ENCODE measurements at regions not wholly inside any gene's neighbourhood (a gene's known extent, or its start where the extent isn't known, plus 50 kb on each side); places are given as distances from the start of the nearest gene placed in this dataset.

GRCh38 chr11:111194860-111195568, 50.5 kb upstream of the POU2AF2 start:
- intact Hi-C loops (cut with DNase I): no loop called here
- no peak for DNase-seq (ENCODE audit: low spot score)

GRCh38 chr11:111193924-111194490, 51.5 kb upstream of the POU2AF2 start:
- no peak for DNase-seq (ENCODE audit: low spot score)
- intact Hi-C loops (cut with DNase I): no loop called here

DNA sequence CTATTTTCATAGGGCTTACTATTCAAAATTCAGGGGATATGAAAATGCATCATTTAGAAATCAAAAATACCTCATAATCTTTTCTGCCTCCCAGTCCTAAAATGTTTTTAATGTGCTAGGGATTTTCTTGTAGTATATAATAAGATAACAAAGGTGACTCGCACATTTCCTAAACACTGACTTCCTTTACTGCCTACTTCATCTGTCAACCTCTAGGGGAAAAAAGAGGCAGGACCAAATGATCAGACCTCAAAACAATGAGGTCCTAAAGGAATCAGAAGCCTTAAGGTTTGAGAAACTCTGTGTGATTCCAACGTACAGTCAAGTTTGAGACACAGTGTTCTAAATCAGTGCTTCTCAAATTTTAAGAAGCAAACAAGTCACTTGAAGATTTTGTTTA, 56.1 kb upstream of the POU2AF2 start:
- intact Hi-C loops (cut with DNase I): no loop called here
- no peak for DNase-seq (ENCODE audit: low spot score)

DNA sequence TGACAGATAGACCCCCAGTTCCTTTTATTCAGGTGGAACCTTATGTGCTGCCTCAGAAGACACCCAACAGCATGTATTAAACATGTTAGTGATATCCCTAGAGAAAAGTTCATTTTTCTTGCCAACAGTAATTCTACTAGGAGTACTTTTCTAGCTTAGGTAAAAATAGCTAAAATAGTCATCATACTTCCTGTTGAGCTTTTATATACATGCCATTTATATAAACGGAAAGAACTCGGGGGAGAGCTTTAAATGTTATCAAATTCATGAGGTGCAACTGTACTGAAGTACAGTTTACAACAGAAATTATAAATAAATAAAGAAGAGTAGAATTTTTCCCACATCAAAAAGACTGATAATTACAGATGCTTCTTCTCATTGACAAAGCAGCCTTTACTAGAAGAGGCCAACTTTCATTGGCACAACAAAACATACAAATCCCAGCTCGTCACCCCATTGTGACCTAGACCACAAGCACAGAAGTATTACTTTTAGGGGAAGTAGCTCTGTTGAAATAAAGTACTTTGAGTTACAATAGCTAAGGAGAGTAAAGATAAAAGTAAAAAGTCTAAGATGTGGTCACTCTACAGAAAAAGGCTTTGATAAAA, 59.1 kb upstream of the POU2AF2 start:
- intact Hi-C loops (cut with DNase I): no loop called here
- DNase-seq (ENCODE audit: low spot score): no peak

DNA sequence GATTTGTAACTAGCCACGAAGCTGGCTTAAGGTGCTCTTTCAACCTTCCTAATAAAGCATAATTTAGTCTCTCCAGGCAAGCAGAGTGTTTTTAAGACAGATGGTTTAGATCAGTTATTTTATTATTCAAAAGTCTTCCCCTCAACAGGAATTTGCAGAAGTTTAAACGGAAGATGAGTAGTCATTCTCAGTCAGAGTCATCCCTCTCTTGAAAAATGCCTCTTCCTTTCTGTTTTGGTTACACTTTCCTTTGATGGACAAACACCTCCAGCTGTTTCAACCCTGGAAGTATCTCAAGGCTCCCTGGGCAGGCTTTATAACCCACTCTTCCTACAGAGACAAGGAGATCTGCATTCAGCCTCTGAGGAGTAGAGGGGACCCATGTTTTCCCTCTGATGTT, 60.3 kb upstream of the POU2AF2 start:
- intact Hi-C loops (cut with DNase I): no loop called here
- DNase-seq (ENCODE audit: low spot score): no peak

GRCh38 chr11:111183706-111184105, 61.8 kb upstream of the POU2AF2 start:
- intact Hi-C loops (cut with DNase I): no loop called here
- DNase-seq (ENCODE audit: low spot score): no peak

- intact Hi-C loops (cut with DNase I): no loop called here
- no peak for DNase-seq (ENCODE audit: low spot score)
These were observed 66.2 kb upstream of the POU2AF2 start for GRCh38 chr11:111179184-111179910.

- no peak for DNase-seq (ENCODE audit: low spot score)
- intact Hi-C loops (cut with DNase I): no loop called here
These were observed 68.3 kb upstream of the POU2AF2 start for GRCh38 chr11:111177037-111177871.

DNA sequence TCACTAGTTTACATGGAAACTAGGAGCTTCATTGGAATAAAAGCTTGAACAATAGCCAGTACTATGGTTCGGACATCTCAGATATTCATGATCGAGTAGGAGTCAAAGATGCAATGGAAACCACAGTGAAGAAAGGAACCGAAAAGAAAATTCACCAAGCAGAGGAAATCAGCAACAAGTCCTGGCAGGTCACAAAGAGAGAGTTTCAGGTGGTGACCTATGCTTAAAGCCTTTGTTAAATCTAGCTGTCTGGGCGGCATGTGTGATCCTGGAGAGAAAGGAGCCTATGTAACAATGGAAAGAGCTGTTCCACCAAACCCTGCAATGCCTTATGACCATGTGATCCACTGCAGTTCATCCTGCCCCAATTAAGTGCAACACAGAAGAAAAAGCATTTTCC, 68.9 kb upstream of the POU2AF2 start:
- no peak for DNase-seq (ENCODE audit: low spot score)
- intact Hi-C loops (cut with DNase I): no loop called here

- intact Hi-C loops (cut with DNase I): no loop called here
- DNase-seq (ENCODE audit: low spot score): no peak
These were observed 72.3 kb upstream of the POU2AF2 start for GRCh38 chr11:111173221-111173620.

- no peak for DNase-seq (ENCODE audit: low spot score)
- intact Hi-C loops (cut with DNase I): no loop called here
These were observed 73.1 kb upstream of the POU2AF2 start for GRCh38 chr11:111172321-111172862.

GRCh38 chr11:111170761-111171379, 74.7 kb upstream of the POU2AF2 start:
- DNase-seq (ENCODE audit: low spot score): no peak
- intact Hi-C loops (cut with DNase I): no loop called here

GRCh38 chr11:111169367-111169766, 76.2 kb upstream of the POU2AF2 start:
- DNase-seq (ENCODE audit: low spot score): no peak
- intact Hi-C loops (cut with DNase I): no loop called here

DNA sequence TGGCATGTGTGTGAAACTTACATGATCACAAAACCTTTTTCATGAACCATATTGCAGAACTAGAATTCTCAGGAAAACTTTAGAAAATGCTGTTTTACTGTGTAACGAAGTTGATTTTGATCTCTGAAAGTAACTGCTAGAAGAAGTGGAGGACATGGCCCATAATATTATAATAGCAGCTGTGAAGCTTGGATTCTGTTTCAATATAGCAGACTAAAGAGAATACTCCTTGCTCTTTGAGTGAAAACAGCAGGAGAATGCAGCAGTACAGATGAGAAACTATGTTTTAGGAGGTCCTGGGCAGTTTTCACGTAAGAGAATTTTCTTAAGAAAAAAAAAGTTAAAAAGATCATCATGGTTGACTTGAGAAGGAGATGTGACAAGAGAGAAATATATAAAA, 76.7 kb upstream of the POU2AF2 start:
- intact Hi-C loops (cut with DNase I): no loop called here

GRCh38 chr11:111167666-111168065, 77.9 kb upstream of the POU2AF2 start:
- DNase-seq (ENCODE audit: low spot score): no peak
- intact Hi-C loops (cut with DNase I): no loop called here

More for the DNA sequence above, 76.7 kb upstream of the POU2AF2 start:
- no peak for DNase-seq (ENCODE audit: low spot score)

DNA sequence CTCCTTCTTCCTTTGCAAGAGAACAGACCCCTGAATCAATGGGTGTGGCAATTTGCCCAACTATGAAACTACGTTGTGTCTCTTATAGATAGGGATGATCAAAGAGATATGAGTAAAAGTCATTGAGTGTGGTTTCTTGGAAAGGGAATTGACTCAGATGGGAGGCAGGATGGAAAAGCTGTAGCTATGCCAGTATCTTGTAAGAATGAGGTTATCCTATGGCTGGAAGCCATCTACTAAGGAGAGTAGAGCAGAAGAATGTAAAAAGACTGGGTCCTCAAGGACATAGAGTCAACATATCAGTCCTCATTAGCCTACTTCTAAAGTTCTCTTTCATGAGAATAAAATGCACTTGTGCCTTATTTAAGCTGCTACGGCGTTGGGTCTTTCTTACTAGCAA, 78.9 kb upstream of the POU2AF2 start:
- intact Hi-C loops (cut with DNase I): no loop called here
- no peak for DNase-seq (ENCODE audit: low spot score)

DNA sequence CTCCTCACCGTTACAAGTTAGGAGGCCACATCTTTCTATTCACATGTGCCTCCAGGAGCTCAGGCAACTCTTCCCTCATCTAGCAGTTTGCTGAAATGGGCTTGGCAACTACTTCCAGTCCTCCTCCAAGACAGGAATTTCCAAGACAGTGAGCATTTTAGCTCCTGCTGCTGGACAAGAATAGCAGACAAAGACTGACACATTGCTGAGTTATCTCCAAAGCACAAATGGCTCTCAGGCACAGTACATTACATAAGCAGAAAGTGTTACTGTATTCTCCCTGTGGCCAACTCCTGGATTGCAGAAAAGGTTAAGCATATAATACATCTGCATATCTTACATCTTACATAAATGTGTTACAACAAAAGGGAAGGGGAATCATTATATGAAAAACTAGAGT, 83.2 kb upstream of the POU2AF2 start:
- intact Hi-C loops (cut with DNase I): no loop called here

DNA sequence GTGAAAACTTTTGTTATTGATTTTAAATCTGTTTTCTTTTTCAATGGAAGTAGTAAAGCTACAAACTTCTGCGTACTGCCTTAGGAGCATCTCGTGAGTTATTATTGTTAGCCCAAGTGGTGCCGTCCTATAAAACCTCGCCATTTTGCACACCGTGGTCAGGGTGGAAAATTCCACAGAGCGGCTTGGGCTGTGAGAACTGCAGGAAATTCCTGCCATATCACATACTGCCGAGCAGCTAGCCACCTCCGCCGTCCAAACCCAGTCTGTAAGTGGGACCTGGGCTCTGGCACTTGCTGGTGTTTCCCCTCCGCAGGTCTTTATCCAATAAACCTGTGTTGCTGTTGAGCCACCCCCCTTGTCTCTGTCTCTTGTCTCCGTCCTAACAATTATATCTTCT, 88.0 kb upstream of the POU2AF2 start:
- DNase-seq (ENCODE audit: low spot score): no peak
- intact Hi-C loops (cut with DNase I): no loop called here

More for the DNA sequence above, 83.2 kb upstream of the POU2AF2 start:
- DNase-seq (ENCODE audit: low spot score): no peak

DNA sequence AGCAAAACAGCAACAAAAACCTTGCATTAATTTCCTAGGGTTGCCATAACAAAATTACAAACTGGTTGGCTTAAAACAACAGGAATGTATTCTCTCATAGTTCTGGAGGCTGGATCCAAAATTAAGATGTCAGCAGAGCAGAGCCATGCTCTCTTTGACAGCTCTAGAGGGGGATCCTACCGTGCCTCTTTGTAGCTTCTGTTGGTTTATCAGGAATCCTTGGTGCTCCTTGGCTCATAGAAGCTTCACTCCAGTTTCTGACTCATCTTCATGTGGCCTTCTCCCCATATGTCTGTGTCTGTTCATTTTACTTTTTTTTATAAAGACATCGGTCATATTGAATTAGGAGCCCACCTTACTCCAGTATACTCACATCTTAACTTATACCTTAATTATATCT, 90.5 kb upstream of the POU2AF2 start:
- intact Hi-C loops (cut with DNase I): no loop called here
- DNase-seq (ENCODE audit: low spot score): no peak

Data from posterior vena cava (tissue), 2 donors.